Tibial nerve (tissue), 4 donors: ENCODE measurements at regions not wholly inside any gene's neighbourhood (a gene's known extent, or its start where the extent isn't known, plus 50 kb on each side); places are given as distances from the start of the nearest gene placed in this dataset.

ENCODE experiments used
- CTCF ChIP-seq, 5 experiments: fragments of 200-600 bp in 3 of 5; fragments of 450-650 bp in 2 of 5; sonication (generic) in 3 of 5; IDR thresholded peaks; one replicate each; pipeline ENCODE4 v1.5.1; 2016 to 2019; ENCODE audit warnings: antibody characterized with exemption in 5 of 5, mild to moderate bottlenecking in 3 of 5, moderate library complexity in 2 of 5
- EP300 ChIP-seq, 2 donors: sonication (generic); formaldehyde crosslinking; IDR thresholded peaks; one replicate each; pipeline ENCODE4 v1.6.1; 2017; ENCODE audit warnings: antibody characterized with exemption in 2 of 2, mild to moderate bottlenecking in 1 of 2
- POLR2A ChIP-seq, 2 donors: fragments of 450-650 bp; IDR thresholded peaks; one replicate each; pipeline ENCODE4 v1.6.1; 2017; ENCODE audit warnings: antibody characterized with exemption in 2 of 2, mild to moderate bottlenecking in 2 of 2, moderate library complexity in 2 of 2

GRCh38 chr21:31420988-31421387, 76.9 kb upstream of the TIAM1 start:
- TF ChIP-seq CTCF (IDR thresholded peaks at IDR 0.05) (no peak), POLR2A (IDR thresholded peaks at IDR 0.05) (no peak), EP300 (IDR thresholded peaks at IDR 0.05) (no peak)
